HepG2 (cell line): ENCODE measurements at regions not wholly inside any gene's neighbourhood (a gene's known extent, or its start where the extent isn't known, plus 50 kb on each side); places are given as distances from the start of the nearest gene placed in this dataset.

Source experiments
- ATAC-seq: fragments of 200-7000 bp; cut with Tn5 transposase; 3 replicates; pipeline ENCODE4 v1.9.1; 2020; ENCODE audit warnings: mild to moderate bottlenecking, moderate library complexity
- BruUV-seq: library from RNA; stranded (reverse); fragments of 400-500 nt; replicated peaks from 2 replicates; lab custom pipeline; 2021; lab: Mats Ljungman, UMichigan
- CTCF ChIA-PET: fragments of 300-600 bp; formaldehyde crosslinking; extraction: SDS; loops from one replicate; lab custom pipeline; 2021; ENCODE audit warnings: low total read pairs, inconsistent platforms, low intra/inter-chr PET ratio; lab: Yijun Ruan, JAX
- POLR2A ChIA-PET: fragments of 350-600 bp; sonication (Branson Sonifier 250); formaldehyde crosslinking; loops from one replicate; lab custom pipeline; 2020; ENCODE audit warnings: antibody characterized with exemption, inconsistent platforms; lab: Yijun Ruan, JAX
- DNase-seq: peaks from one replicate; pipeline ENCODE4 v3.0.0-alpha.2; 2015; ENCODE audit warnings: low spot score
- FAIRE-seq: peaks from 3 replicates; lab custom pipeline; 2011; peaks lifted over from hg19 to GRCh38; lab: Jason Lieb, UNC
- H2AFZ ChIP-seq: one replicate; pipeline ENCODE4 v1.6.1; 2011; ENCODE audit warnings: low read length, inconsistent platforms
- H3K27ac ChIP-seq: fragments of 300-600 bp; 3 replicates; pipeline ENCODE4 v1.8.0; 2011; ENCODE audit warnings: mixed run types, mild to moderate bottlenecking, mixed read lengths, low read length, inconsistent platforms; ENCODE audit not compliant: insufficient read depth; ENCODE audit errors: extremely low read length
- H3K27me3 ChIP-seq, 2 experiments: fragments of 200-600 bp in 1 of 2; 2 replicates in 1 of 2; 3 replicates in 1 of 2; pipeline versions ENCODE4 v1.6.0 to v1.8.0; 2011; ENCODE audit warnings: low read length in 2 of 2, mild to moderate bottlenecking in 2 of 2, moderate library complexity in 2 of 2, inconsistent platforms in 1 of 2; ENCODE audit not compliant: insufficient read depth in 2 of 2, control insufficient read depth in 1 of 2
- H3K36me3 ChIP-seq, 2 experiments: fragments of 200-600 bp in 1 of 2; replicated peaks in 1 of 2; 2 replicates in 1 of 2; 3 replicates in 1 of 2; pipeline versions ENCODE4 v1.5.1 to v1.8.0; 2011; ENCODE audit warnings: low read length in 2 of 2, inconsistent platforms in 1 of 2; ENCODE audit not compliant: insufficient read depth in 2 of 2, control insufficient read depth in 1 of 2
- H3K4me1 ChIP-seq: 2 replicates; pipeline ENCODE4 v1.5.1; 2012; ENCODE audit warnings: low read length, inconsistent platforms; ENCODE audit not compliant: insufficient read depth
- H3K4me2 ChIP-seq: 2 replicates; pipeline ENCODE4 v1.6.0; 2011; ENCODE audit warnings: low read depth, low read length, inconsistent platforms
- H3K4me3 ChIP-seq, 3 experiments: fragments of 200-600 bp in 1 of 3; sonication (generic), shearing (Covaris generic) in 1 of 3; replicated peaks in 1 of 3; 2 replicates each; pipeline ENCODE4 v1.5.1; 2011 to 2016; ENCODE audit warnings: low read length in 3 of 3, inconsistent platforms in 2 of 3, low read depth in 2 of 3, mild to moderate bottlenecking in 2 of 3, control low read depth in 1 of 3, mixed read lengths in 1 of 3; ENCODE audit not compliant: insufficient read depth in 1 of 3
- H3K79me2 ChIP-seq: one replicate; pipeline ENCODE4 v1.6.1; 2011; ENCODE audit warnings: low read length, inconsistent platforms; ENCODE audit not compliant: insufficient read depth
- H3K9ac ChIP-seq: 2 replicates; pipeline ENCODE4 v1.6.0; 2011; ENCODE audit warnings: mild to moderate bottlenecking, low read depth, low read length, inconsistent platforms; ENCODE audit not compliant: insufficient read depth
- H3K9me3 ChIP-seq: 2 replicates; pipeline ENCODE4 v1.5.1; 2012; ENCODE audit warnings: mild to moderate bottlenecking, low read length
- H4K20me1 ChIP-seq: 2 replicates; pipeline ENCODE4 v1.6.0; 2011; ENCODE audit warnings: inconsistent platforms, mild to moderate bottlenecking, low read length, moderate library complexity; ENCODE audit not compliant: insufficient read depth
- ATAD3A ChIP-seq: sonication (generic); formaldehyde crosslinking; IDR thresholded peaks from 2 replicates; pipeline ENCODE4 v1.4.0; 2020; ENCODE audit warnings: missing genetic modification reagents
- GABPB1 ChIP-seq: IDR thresholded peaks from 2 replicates; pipeline ENCODE4 v1.6.1; 2016; ENCODE audit warnings: mild to moderate bottlenecking, missing genetic modification reagents, moderate library complexity, missing compliant biosample characterization
- GMEB2 ChIP-seq: IDR thresholded peaks from 2 replicates; pipeline ENCODE4 v1.6.1; 2016; ENCODE audit warnings: missing biosample characterization, missing genetic modification reagents, low read depth
- MEIS1 ChIP-seq: sonication (generic); formaldehyde crosslinking; IDR thresholded peaks from 2 replicates; pipeline ENCODE4 v1.9.0; 2021; ENCODE audit warnings: mild to moderate bottlenecking, missing genetic modification reagents, moderate library complexity, borderline replicate concordance
- PITX1 ChIP-seq: sonication (generic); formaldehyde crosslinking; IDR thresholded peaks from 2 replicates; pipeline ENCODE4 v1.5.1; 2020; ENCODE audit warnings: mild to moderate bottlenecking, missing genetic modification reagents
- RERE ChIP-seq: IDR thresholded peaks from 2 replicates; pipeline ENCODE4 v1.6.1; 2016; ENCODE audit warnings: low read depth, missing genetic modification reagents, missing compliant biosample characterization
- RNF2 ChIP-seq: fragments of 450-650 bp; conservative IDR thresholded peaks from 2 replicates; pipeline ENCODE4 v1.6.1; 2016; ENCODE audit warnings: low read depth
- SNAPC5 ChIP-seq: sonication (generic); formaldehyde crosslinking; IDR thresholded peaks from 2 replicates; pipeline ENCODE4 v1.8.1; 2023; ENCODE audit warnings: mild to moderate bottlenecking, missing genetic modification reagents, borderline replicate concordance
- ZNF256 ChIP-seq: sonication (generic); formaldehyde crosslinking; conservative IDR thresholded peaks from 2 replicates; pipeline ENCODE4 v1.4.0; 2020; ENCODE audit warnings: missing genetic modification reagents
- WGBS: methylation state at CpG from one replicate; pipeline ENCODE4 v1.1.6; 2017; ENCODE audit warnings: low lambda C conversion rate; 5-methylcytosine and 5-hydroxymethylcytosine counted together
- in situ Hi-C: cut with HindIII; loops from 2 replicates; pipeline ENCODE4 v1.10.0; 2017; ENCODE audit warnings: low pct_unique_long_range_greater_than_20kb; ENCODE audit not compliant: extremely low pct_ligation_motif_present
- intact Hi-C: fragments of 100-400 bp; cut with micrococcal nuclease; formaldehyde crosslinking; loops from one replicate; pipeline ENCODE4 v1.10.0; 2022; ENCODE audit not compliant: unreplicated experiment
- TF ChIP-seq, protein P1 (sequence below): sonication (generic); formaldehyde crosslinking; IDR thresholded peaks from 2 replicates; pipeline ENCODE4 v1.4.0; 2020; ENCODE audit warnings: missing genetic modification reagents, borderline replicate concordance

DNA sequence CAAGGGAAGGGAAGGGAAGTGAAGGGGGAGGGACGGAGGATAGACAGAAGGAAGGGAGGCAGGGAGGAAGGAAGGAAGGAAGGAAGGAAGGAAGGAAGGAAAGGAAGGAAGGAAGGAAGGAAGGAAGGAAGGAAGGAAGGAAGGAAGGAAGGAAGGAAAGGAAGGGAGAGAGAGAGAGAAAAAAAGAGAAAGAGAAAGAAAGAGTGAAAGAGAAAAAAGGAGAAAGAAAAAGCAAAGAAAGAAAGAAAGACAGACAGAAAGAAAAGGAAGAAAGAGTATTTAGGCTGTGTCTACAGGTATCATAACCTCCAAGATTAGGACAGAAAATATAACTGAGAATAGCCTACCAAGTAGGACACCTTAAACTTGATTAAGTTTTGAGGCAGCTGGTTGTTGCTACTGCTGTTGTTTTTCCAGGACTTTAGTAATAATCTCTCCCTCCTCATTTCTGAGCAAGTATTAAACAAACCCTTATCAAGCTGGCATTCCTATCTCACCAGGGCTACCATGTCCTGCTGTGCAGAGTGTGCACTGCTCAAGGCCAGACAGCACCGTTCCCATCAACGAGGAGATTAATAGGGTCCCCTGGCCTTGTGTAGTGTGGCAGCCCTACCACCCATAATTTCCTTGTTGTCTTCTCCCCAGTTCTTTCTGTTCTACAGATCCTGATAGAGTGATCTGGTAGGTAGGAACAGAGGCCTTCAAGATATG is 90.5 kb upstream of the FHL2 start:
- in situ Hi-C loops, result no loop called here
- Histone ChIP-seq H3K27me3 (peaks cover 2 to 26% of the 10 kb centered on the region in 2 experiments; a peak in 4 of 5 replicates), H2AFZ (no peak overlapping the region), H3K4me1 (no peaks in the 10 kb centered on the region), H3K27ac (no peak overlapping the region), H3K9ac (no peak overlapping the region), H3K36me3 (no peaks in the 10 kb centered on the region), H4K20me1 (no peaks in the 10 kb centered on the region), H3K4me3 (no peak overlapping the region), H3K79me2 (no peaks in the 10 kb centered on the region), H3K4me2 (no peak overlapping the region), H3K9me3 (no peaks in the 10 kb centered on the region)
- no peak for ATAC-seq
- intact Hi-C loops, result no loop called here
- DNase-seq, result no peak
- BruUV-seq, result no TSS peak
- 23% methylated on average over 3 of the region's 3 CpGs for WGBS
- ChIA-PET CTCF (no interaction called here), POLR2A (no interaction called here)
- FAIRE-seq, result no peak
- no peak for TF ChIP-seq GMEB2 (CRISPR knock-in tag)
- no peak for TF ChIP-seq ZNF256 (CRISPR knock-in tag)
- no peak for TF ChIP-seq RNF2
- no peak for TF ChIP-seq SNAPC5 (CRISPR knock-in tag)
- TF ChIP-seq ATAD3A, result no peak
- TF ChIP-seq RERE (CRISPR knock-in tag), result no peak
- TF ChIP-seq GABPB1 (CRISPR knock-in tag), result no peak
- TF ChIP-seq MEIS1, result no peak
- TF ChIP-seq PITX1 (CRISPR knock-in tag), result no peak
- TF ChIP-seq, protein P1, sequence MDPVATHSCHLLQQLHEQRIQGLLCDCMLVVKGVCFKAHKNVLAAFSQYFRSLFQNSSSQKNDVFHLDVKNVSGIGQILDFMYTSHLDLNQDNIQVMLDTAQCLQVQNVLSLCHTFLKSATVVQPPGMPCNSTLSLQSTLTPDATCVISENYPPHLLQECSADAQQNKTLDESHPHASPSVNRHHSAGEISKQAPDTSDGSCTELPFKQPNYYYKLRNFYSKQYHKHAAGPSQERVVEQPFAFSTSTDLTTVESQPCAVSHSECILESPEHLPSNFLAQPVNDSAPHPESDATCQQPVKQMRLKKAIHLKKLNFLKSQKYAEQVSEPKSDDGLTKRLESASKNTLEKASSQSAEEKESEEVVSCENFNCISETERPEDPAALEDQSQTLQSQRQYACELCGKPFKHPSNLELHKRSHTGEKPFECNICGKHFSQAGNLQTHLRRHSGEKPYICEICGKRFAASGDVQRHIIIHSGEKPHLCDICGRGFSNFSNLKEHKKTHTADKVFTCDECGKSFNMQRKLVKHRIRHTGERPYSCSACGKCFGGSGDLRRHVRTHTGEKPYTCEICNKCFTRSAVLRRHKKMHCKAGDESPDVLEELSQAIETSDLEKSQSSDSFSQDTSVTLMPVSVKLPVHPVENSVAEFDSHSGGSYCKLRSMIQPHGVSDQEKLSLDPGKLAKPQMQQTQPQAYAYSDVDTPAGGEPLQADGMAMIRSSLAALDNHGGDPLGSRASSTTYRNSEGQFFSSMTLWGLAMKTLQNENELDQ (CRISPR knock-in tag), result no peak
